Right lobe of liver (tissue), 6 donors: ENCODE measurements at regions not wholly inside any gene's neighbourhood (a gene's known extent, or its start where the extent isn't known, plus 50 kb on each side); places are given as distances from the start of the nearest gene placed in this dataset.

Experiments
- ATAC-seq, 4 donors: fragments of 200-7000 bp; cut with Tn5 transposase; one replicate each; pipeline ENCODE4 v1.9.1; 2020; ENCODE audit warnings: mild to moderate bottlenecking in 4 of 4, moderate library complexity in 4 of 4
- DNase-seq, 3 donors: peaks; one replicate each; pipeline ENCODE4 v3.0.0-alpha.2; 2020
- H3K27ac ChIP-seq, 3 donors: fragments of 200-600 bp; one replicate each; pipeline ENCODE4 v1.8.0; 2022
- H3K27me3 ChIP-seq, 2 donors: fragments of 200-600 bp; one replicate each; pipeline ENCODE4 v1.8.0; 2022
- H3K36me3 ChIP-seq, 4 donors: fragments of 200-600 bp; sonication (generic) in 1 of 4; one replicate each; pipeline versions ENCODE4 v1.5.1 to v1.8.0; 2017 to 2022; ENCODE audit warnings: control low read depth in 1 of 4
- H3K4me1 ChIP-seq, 4 donors: fragments of 200-600 bp; sonication (generic) in 1 of 4; one replicate each; pipeline versions ENCODE4 v1.5.1 to v1.8.0; 2017 to 2022; ENCODE audit warnings: control low read depth in 1 of 4
- H3K4me3 ChIP-seq, 3 donors: fragments of 200-600 bp; one replicate each; pipeline ENCODE4 v1.8.0; 2022
- H3K9me3 ChIP-seq, 4 donors: fragments of 200-600 bp; sonication (generic) in 1 of 4; one replicate each; pipeline versions ENCODE4 v1.5.1 to v1.8.0; 2017 to 2022; ENCODE audit warnings: control low read depth in 1 of 4
- CTCF ChIP-seq, 4 donors: fragments of 200-600 bp in 3 of 4; fragments of 450-650 bp in 1 of 4; IDR thresholded peaks; one replicate each; pipeline versions ENCODE4 v1.5.1 to v1.8.0; 2016 to 2022; ENCODE audit warnings: antibody characterized with exemption in 4 of 4, mild to moderate bottlenecking in 2 of 4
- POLR2A ChIP-seq: fragments of 450-650 bp; IDR thresholded peaks from one replicate; pipeline ENCODE4 v1.6.1; 2017; ENCODE audit warnings: antibody characterized with exemption, mild to moderate bottlenecking
- WGBS: methylation state at CpG from one replicate; pipeline ENCODE4 v1.1.6; 2018; ENCODE audit warnings: low coverage, low lambda C conversion rate; ENCODE audit not compliant: insufficient coverage; ENCODE audit errors: missing lambda C conversion rate; 5-methylcytosine and 5-hydroxymethylcytosine counted together
- intact Hi-C, 2 donors: fragments of 100-400 bp; cut with DNase I; formaldehyde crosslinking; loops; one replicate each; pipeline versions ENCODE4 v1.11.2 to v1.14.1; 2022
- donor health status: DM: no; HTN: yes; CAD: no.
- donor health status: DM: no; HTN: no; CAD: no.
- donor health status: DM: no; HTN: no; CAD: no.
- donor health status: DM: no; HTN: yes; CAD: no.
- donor health status: DM: no; HTN: yes; CAD: no.

GRCh38 chr5:156181656-156182055 is 145.3 kb upstream of the SGCD start:
- no peak overlapping the region for H3K27ac ChIP-seq
- intact Hi-C loops, result no loop called here
- WGBS, result 50% methylated on average over 1 of the region's 1 CpG
- TF ChIP-seq CTCF (IDR thresholded peaks at IDR 0.05), result no peak
- TF ChIP-seq POLR2A, result no peak
- ATAC-seq (no peak), DNase-seq (no peak)
- H3K9me3 ChIP-seq, result no peaks in the 10 kb centered on the region
- no peaks in the 10 kb centered on the region for H3K4me1 ChIP-seq
- H3K36me3 ChIP-seq, result no peaks in the 10 kb centered on the region
- H3K27me3 ChIP-seq, result no peaks in the 10 kb centered on the region
- no peak overlapping the region for H3K4me3 ChIP-seq

GRCh38 chr5:156182174-156182967 is 144.6 kb upstream of the SGCD start:
- H3K4me1 ChIP-seq, result no peaks in the 10 kb centered on the region
- TF ChIP-seq POLR2A, result no peak
- no peak for TF ChIP-seq CTCF (IDR thresholded peaks at IDR 0.05)
- no peaks in the 10 kb centered on the region for H3K36me3 ChIP-seq
- no peaks in the 10 kb centered on the region for H3K27me3 ChIP-seq
- DNase-seq (no peak), ATAC-seq (no peak)
- H3K4me3 ChIP-seq, result no peak overlapping the region
- intact Hi-C loops, result no loop called here
- H3K27ac ChIP-seq, result no peak overlapping the region
- no peaks in the 10 kb centered on the region for H3K9me3 ChIP-seq
- 55% methylated on average over 3 of the region's 4 CpGs for WGBS

- WGBS, result 41% methylated on average over 1 of the region's 1 CpG
- no peaks in the 10 kb centered on the region for H3K9me3 ChIP-seq
- no peak for ATAC-seq
- TF ChIP-seq POLR2A (no peak), CTCF (IDR thresholded peaks at IDR 0.05) (no peak)
- no peaks in the 10 kb centered on the region for H3K36me3 ChIP-seq
- no peak overlapping the region for H3K4me3 ChIP-seq
- H3K27me3 ChIP-seq, result no peaks in the 10 kb centered on the region
- intact Hi-C loops, result no loop called here
- H3K27ac ChIP-seq, result no peak overlapping the region
- DNase-seq, result no peak
- H3K4me1 ChIP-seq, result no peaks in the 10 kb centered on the region
Observed at GRCh38 chr5:156186760-156187159, 140.2 kb upstream of the SGCD start.

- 26% methylated on average over 3 of the region's 3 CpGs for WGBS
- Histone ChIP-seq H3K4me3 (no peak overlapping the region), H3K27ac (no peak overlapping the region), H3K27me3 (no peaks in the 10 kb centered on the region), H3K4me1 (no peaks in the 10 kb centered on the region), H3K9me3 (no peaks in the 10 kb centered on the region), H3K36me3 (no peaks in the 10 kb centered on the region)
- DNase-seq (no peak), ATAC-seq (no peak)
- TF ChIP-seq POLR2A (no peak), CTCF (IDR thresholded peaks at IDR 0.05) (no peak)
- intact Hi-C loops, result no loop called here
Observed at GRCh38 chr5:156188016-156188415, 138.9 kb upstream of the SGCD start.
